Esophagus muscularis mucosa (tissue), 4 donors: ENCODE measurements at regions not wholly inside any gene's neighbourhood (a gene's known extent, or its start where the extent isn't known, plus 50 kb on each side); places are given as distances from the start of the nearest gene placed in this dataset.

ENCODE experiments used
- EP300 ChIP-seq: sonication (generic); formaldehyde crosslinking; IDR thresholded peaks from one replicate; pipeline ENCODE4 v1.6.1; 2017; ENCODE audit warnings: antibody characterized with exemption
- POLR2A ChIP-seq: fragments of 450-650 bp; IDR thresholded peaks from one replicate; pipeline ENCODE4 v1.6.1; 2017; ENCODE audit warnings: antibody characterized with exemption, moderate library complexity, mild to moderate bottlenecking, low read depth
- TF ChIP-seq, protein P1 (sequence below), 3 experiments: fragments of 200-600 bp in 2 of 3; fragments of 450-650 bp in 1 of 3; sonication (generic) in 2 of 3; IDR thresholded peaks; one replicate each; pipeline ENCODE4 v1.5.1; 2017 to 2019; ENCODE audit warnings: antibody characterized with exemption in 3 of 3, mild to moderate bottlenecking in 2 of 3, moderate library complexity in 1 of 3

DNA sequence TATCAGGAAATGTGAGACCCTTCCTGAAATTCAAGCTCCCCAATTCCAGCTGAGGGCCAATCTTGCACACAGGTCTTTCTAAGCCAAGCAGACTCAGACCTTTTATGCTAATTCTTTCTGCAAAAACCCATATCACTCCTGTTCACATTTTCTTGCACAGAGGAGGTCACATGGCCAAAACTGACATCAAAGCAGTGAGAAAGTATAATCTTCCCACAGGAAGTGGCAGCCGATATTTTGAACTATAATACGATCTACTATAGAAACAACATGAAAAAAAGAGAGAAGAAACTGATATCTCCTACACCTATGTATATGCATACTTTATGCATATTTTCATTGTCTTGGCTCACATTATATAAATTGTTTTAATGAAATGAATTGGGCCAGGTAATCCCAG, 132.9 kb upstream of the SSTR1 start:
- TF ChIP-seq POLR2A (no peak), EP300 (no peak)
- TF ChIP-seq, protein P1, sequence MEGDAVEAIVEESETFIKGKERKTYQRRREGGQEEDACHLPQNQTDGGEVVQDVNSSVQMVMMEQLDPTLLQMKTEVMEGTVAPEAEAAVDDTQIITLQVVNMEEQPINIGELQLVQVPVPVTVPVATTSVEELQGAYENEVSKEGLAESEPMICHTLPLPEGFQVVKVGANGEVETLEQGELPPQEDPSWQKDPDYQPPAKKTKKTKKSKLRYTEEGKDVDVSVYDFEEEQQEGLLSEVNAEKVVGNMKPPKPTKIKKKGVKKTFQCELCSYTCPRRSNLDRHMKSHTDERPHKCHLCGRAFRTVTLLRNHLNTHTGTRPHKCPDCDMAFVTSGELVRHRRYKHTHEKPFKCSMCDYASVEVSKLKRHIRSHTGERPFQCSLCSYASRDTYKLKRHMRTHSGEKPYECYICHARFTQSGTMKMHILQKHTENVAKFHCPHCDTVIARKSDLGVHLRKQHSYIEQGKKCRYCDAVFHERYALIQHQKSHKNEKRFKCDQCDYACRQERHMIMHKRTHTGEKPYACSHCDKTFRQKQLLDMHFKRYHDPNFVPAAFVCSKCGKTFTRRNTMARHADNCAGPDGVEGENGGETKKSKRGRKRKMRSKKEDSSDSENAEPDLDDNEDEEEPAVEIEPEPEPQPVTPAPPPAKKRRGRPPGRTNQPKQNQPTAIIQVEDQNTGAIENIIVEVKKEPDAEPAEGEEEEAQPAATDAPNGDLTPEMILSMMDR (IDR thresholded peaks at IDR 0.05) = no peak
